ENCODE measurements at regions not wholly inside any gene's neighbourhood (a gene's known extent, or its start where the extent isn't known, plus 50 kb on each side); places are given as distances from the start of the nearest gene placed in this dataset.

GRCh38 chrX:122187069-122187713, 996.9 kb upstream of the GRIA3 start:
- Histone ChIP-seq H3K27me3 (ENCODE audit: low read length) (no peaks in the 10 kb centered on the region), H3K4me2 (ENCODE audit: low read depth, low read length, poor library complexity, severe bottlenecking) (no peak overlapping the region), H3K9me3 (ENCODE audit: insufficient read depth, low read length) (no peaks in the 10 kb centered on the region), H4K20me1 (ENCODE audit: low read depth, low read length) (no peaks in the 10 kb centered on the region), H3K79me2 (ENCODE audit: insufficient read depth, low read length) (no peaks in the 10 kb centered on the region), H3F3A (ENCODE audit: insufficient read depth) (no peaks in the 10 kb centered on the region), H3K27ac (ENCODE audit: low read depth, low read length) (no peak overlapping the region), H3K36me3 (ENCODE audit: low read length) (no peaks in the 10 kb centered on the region), H3K9ac (ENCODE audit: low read length) (no peak overlapping the region), H3K9me2 (replicated peaks; ENCODE audit: insufficient read depth, low read length) (no peaks in the 10 kb centered on the region), H3K4me3 (ENCODE audit: insufficient read depth, low read length, poor library complexity, severe bottlenecking) (no peak overlapping the region), H2AFZ (ENCODE audit: low read depth, low read length, severe bottlenecking) (no peak overlapping the region)
- TF ChIP-seq EZH2phosphoT487 (conservative IDR thresholded peaks at IDR 0.05; ENCODE audit: low read length) (no peak), CTCF (IDR thresholded peaks at IDR 0.05; ENCODE audit: insufficient read depth, low read length, poor library complexity, severe bottlenecking) (no peak)

- Histone ChIP-seq H4K20me1 (ENCODE audit: low read depth, low read length) (no peaks in the 10 kb centered on the region), H3K4me3 (ENCODE audit: insufficient read depth, low read length, poor library complexity, severe bottlenecking) (no peak overlapping the region), H3K9me3 (ENCODE audit: insufficient read depth, low read length) (no peaks in the 10 kb centered on the region), H3K9me2 (replicated peaks; ENCODE audit: insufficient read depth, low read length) (no peaks in the 10 kb centered on the region), H3K4me2 (ENCODE audit: low read depth, low read length, poor library complexity, severe bottlenecking) (no peak overlapping the region), H2AFZ (ENCODE audit: low read depth, low read length, severe bottlenecking) (no peak overlapping the region), H3K9ac (ENCODE audit: low read length) (no peak overlapping the region), H3K27me3 (ENCODE audit: low read length) (no peaks in the 10 kb centered on the region), H3F3A (ENCODE audit: insufficient read depth) (no peaks in the 10 kb centered on the region), H3K36me3 (ENCODE audit: low read length) (no peaks in the 10 kb centered on the region), H3K79me2 (ENCODE audit: insufficient read depth, low read length) (no peaks in the 10 kb centered on the region), H3K27ac (ENCODE audit: low read depth, low read length) (no peak overlapping the region)
- TF ChIP-seq CTCF (IDR thresholded peaks at IDR 0.05; ENCODE audit: insufficient read depth, low read length, poor library complexity, severe bottlenecking) (no peak), EZH2phosphoT487 (conservative IDR thresholded peaks at IDR 0.05; ENCODE audit: low read length) (no peak)
Measured at GRCh38 chrX:122188751-122189150, 995.3 kb upstream of the GRIA3 start.

GRCh38 chrX:122196343-122196742, 987.7 kb upstream of the GRIA3 start:
- Histone ChIP-seq H4K20me1 (ENCODE audit: low read depth, low read length) (no peaks in the 10 kb centered on the region), H3K9me3 (ENCODE audit: insufficient read depth, low read length) (no peaks in the 10 kb centered on the region), H3K4me2 (ENCODE audit: low read depth, low read length, poor library complexity, severe bottlenecking) (no peak overlapping the region), H3K79me2 (ENCODE audit: insufficient read depth, low read length) (no peaks in the 10 kb centered on the region), H2AFZ (ENCODE audit: low read depth, low read length, severe bottlenecking) (no peak overlapping the region), H3K27ac (ENCODE audit: low read depth, low read length) (no peak overlapping the region), H3K9me2 (replicated peaks; ENCODE audit: insufficient read depth, low read length) (no peaks in the 10 kb centered on the region), H3K36me3 (ENCODE audit: low read length) (no peaks in the 10 kb centered on the region), H3K9ac (ENCODE audit: low read length) (no peak overlapping the region), H3K27me3 (ENCODE audit: low read length) (no peaks in the 10 kb centered on the region), H3K4me3 (ENCODE audit: insufficient read depth, low read length, poor library complexity, severe bottlenecking) (no peak overlapping the region), H3F3A (ENCODE audit: insufficient read depth) (no peaks in the 10 kb centered on the region)
- TF ChIP-seq CTCF (IDR thresholded peaks at IDR 0.05; ENCODE audit: insufficient read depth, low read length, poor library complexity, severe bottlenecking) = no peak
- no peak for TF ChIP-seq EZH2phosphoT487 (conservative IDR thresholded peaks at IDR 0.05; ENCODE audit: low read length)
